ENCODE measurements at regions not wholly inside any gene's neighbourhood (a gene's known extent, or its start where the extent isn't known, plus 50 kb on each side); places are given as distances from the start of the nearest gene placed in this dataset.

GRCh38 chr4:83722730-83723269 is 186.9 kb downstream of the GPAT3 start:
- no peak for DNase-seq
- Histone ChIP-seq H3K4me1 (replicated peaks in 1 of 2) (no peaks in the 10 kb centered on the region), H3K36me3 (replicated peaks in 1 of 2) (no peaks in the 10 kb centered on the region), H3K27me3 (no peaks in the 10 kb centered on the region), H3K9me3 (replicated peaks in 1 of 3) (no peaks in the 10 kb centered on the region), H3K27ac (no peak overlapping the region), H3K4me3 (no peak overlapping the region)
- TF ChIP-seq POLR2A (IDR thresholded peaks at IDR 0.05) (no peak), CTCF (IDR thresholded peaks at IDR 0.05) (no peak)
- intact Hi-C loops (cut with DNase I), result no loop called here
- WGBS, 4 donors, result 64 to 75% (median 71%) methylated on average over 5 of the region's 5 CpGs

GRCh38 chr4:83716874-83717273 is 181.0 kb downstream of the GPAT3 start:
- H3K27me3 ChIP-seq, result no peaks in the 10 kb centered on the region
- intact Hi-C loops (cut with DNase I), result no loop called here
- no peaks in the 10 kb centered on the region for H3K9me3 ChIP-seq (replicated peaks in 1 of 3)
- no peaks in the 10 kb centered on the region for H3K4me1 ChIP-seq (replicated peaks in 1 of 2)
- H3K4me3 ChIP-seq, result no peak overlapping the region
- no peak for DNase-seq
- no peak overlapping the region for H3K27ac ChIP-seq
- TF ChIP-seq CTCF (IDR thresholded peaks at IDR 0.05) (no peak), POLR2A (IDR thresholded peaks at IDR 0.05) (no peak)
- H3K36me3 ChIP-seq (replicated peaks in 1 of 2), result no peaks in the 10 kb centered on the region

GRCh38 chr4:83712890-83713289 is 177.0 kb downstream of the GPAT3 start:
- Histone ChIP-seq H3K27ac (no peak overlapping the region), H3K9me3 (replicated peaks in 1 of 3) (no peaks in the 10 kb centered on the region), H3K27me3 (no peaks in the 10 kb centered on the region), H3K36me3 (replicated peaks in 1 of 2) (no peaks in the 10 kb centered on the region), H3K4me3 (no peak overlapping the region), H3K4me1 (replicated peaks in 1 of 2) (no peaks in the 10 kb centered on the region)
- intact Hi-C loops (cut with DNase I), result no loop called here
- TF ChIP-seq POLR2A (IDR thresholded peaks at IDR 0.05) (no peak), CTCF (IDR thresholded peaks at IDR 0.05) (no peak)
- no peak for DNase-seq

GRCh38 chr4:83709627-83710026 is 173.7 kb downstream of the GPAT3 start:
- H3K4me3 ChIP-seq, result no peak overlapping the region
- H3K9me3 ChIP-seq (replicated peaks in 1 of 3), result no peaks in the 10 kb centered on the region
- H3K4me1 ChIP-seq (replicated peaks in 1 of 2), result no peaks in the 10 kb centered on the region
- H3K27me3 ChIP-seq, result no peaks in the 10 kb centered on the region
- no peak for TF ChIP-seq CTCF (IDR thresholded peaks at IDR 0.05)
- TF ChIP-seq POLR2A (IDR thresholded peaks at IDR 0.05), result no peak
- 48 to 58% (median 55%) methylated on average over 7 of the region's 7 CpGs for WGBS, 4 donors
- DNase-seq, result no peak
- no peaks in the 10 kb centered on the region for H3K36me3 ChIP-seq (replicated peaks in 1 of 2)
- intact Hi-C loops (cut with DNase I), result no loop called here
- no peak overlapping the region for H3K27ac ChIP-seq
